HL-60/S4 (cell line): ENCODE measurements at regions not wholly inside any gene's neighbourhood (a gene's known extent, or its start where the extent isn't known, plus 50 kb on each side); places are given as distances from the start of the nearest gene placed in this dataset.

ENCODE experiments used
- in situ Hi-C: fragments of 300-500 bp; cut with MboI; formaldehyde crosslinking; loops from 2 replicates; pipeline ENCODE4 v1.14.3; 2022; ENCODE audit warnings: low sequenced_read_pairs

- in situ Hi-C loops: no loop called here
These were observed 50.3 kb upstream of the ID2 start for GRCh38 chr2:8631465-8632005.
